HG03196 (cell line): ENCODE measurements at regions not wholly inside any gene's neighbourhood (a gene's known extent, or its start where the extent isn't known, plus 50 kb on each side); places are given as distances from the start of the nearest gene placed in this dataset.
"Not testable (repeated sequence)": the region's sequence is repeated elsewhere in the genome, so short reads cannot be mapped to it uniquely, and the experiment has no call there.

Experiments used
- ATAC-seq: cut with Tn5 transposase; IDR thresholded peaks from one replicate; pipeline ENCODE4 v1.9.1; 2021; ENCODE audit not compliant: unreplicated experiment

DNA sequence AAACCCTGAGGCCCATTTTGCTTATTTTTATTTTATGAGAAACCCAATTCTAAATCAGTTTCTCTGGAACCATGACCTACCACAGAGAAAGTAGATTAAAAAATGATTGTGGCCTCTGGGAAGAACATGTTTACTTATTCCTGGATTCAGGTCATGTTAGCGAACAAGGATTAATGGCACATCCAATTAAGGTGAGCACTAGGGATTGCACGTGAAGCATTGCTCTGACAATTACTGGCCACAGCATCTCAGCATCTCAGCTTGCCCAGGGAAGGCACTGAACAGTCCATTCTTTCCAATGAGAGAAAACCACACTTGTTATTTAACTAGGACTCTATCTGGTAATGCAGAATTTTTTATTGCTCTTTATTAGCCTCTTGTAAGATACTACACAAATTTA is 119.8 kb downstream of the ZNF330 start:
- ATAC-seq = no peak

DNA sequence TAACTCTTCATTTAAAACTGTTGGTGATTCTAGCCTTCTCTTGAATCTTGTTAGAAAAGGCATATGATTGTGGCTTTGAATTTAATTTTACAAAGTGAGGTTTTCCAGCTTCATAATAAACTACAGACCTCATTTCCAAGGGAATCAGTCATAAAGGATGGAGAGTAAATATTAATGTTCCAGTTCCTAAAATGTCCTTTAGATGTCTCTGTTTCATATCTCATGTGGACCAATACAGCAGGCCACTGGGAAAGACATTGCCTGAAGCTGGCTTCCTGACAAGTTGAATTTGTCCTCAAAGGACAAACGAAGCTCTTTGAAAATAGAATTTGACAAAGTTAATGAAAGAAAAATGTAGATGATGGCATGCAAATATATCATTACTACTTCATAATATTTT is 125.4 kb downstream of the ZNF330 start:
- ATAC-seq = no peak

DNA sequence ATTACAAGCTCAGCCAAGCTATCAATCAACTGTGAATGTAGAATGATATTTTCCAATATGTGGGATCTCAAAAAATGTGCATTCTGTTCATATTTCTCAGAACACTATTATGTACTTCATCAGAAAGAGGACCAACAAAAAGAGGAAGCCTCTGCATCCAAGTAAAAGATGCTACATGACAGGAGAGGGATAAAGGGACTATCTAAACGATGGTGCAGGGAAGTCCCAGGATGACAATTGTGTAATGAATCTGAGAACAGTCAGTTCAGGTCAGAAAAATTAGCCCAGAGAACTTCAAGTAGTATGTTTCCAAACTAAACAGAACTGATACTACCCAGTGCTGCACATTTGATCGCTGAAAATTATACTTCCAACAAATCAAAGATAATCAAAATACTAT is 127.0 kb downstream of the ZNF330 start:
- ATAC-seq = no peak

DNA sequence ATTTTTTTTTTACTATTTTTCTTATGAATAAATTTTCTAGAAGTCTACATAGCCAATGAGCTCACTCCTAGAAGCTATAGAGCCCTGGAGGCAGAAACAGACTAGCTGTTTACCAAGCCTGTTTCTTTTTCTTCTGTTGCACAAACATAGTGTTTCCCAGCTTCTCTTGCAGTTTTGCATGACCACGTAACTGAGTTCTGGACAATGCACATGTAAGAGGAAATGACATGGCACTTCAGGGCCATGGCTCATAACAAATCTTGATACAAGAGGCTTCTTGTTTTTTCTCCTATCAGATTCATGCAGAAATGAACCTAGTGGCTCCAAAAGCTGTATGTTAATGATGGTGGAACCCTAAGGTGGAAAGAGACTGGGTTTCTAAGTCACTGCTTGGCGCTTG is 127.4 kb downstream of the ZNF330 start:
- ATAC-seq = no peak

DNA sequence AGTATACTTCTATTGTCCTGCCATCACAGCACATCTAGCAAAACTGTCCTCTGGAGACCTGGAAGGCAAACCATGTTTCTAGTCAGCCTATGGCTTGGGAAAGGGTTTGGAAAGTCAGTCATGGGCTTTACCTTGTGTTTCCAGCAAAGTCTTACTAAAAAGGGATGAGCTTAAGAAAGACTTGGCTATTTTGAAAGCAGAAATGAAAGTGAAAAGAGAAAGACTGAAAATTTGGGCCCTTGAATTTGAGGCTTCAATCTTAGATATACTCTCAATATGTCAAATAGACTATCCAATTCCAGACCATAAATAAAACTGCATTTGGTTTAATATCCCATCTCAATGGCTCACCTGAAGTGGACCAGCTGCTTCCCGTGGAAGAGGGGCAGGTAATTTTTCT is 127.9 kb downstream of the ZNF330 start:
- ATAC-seq = no peak

DNA sequence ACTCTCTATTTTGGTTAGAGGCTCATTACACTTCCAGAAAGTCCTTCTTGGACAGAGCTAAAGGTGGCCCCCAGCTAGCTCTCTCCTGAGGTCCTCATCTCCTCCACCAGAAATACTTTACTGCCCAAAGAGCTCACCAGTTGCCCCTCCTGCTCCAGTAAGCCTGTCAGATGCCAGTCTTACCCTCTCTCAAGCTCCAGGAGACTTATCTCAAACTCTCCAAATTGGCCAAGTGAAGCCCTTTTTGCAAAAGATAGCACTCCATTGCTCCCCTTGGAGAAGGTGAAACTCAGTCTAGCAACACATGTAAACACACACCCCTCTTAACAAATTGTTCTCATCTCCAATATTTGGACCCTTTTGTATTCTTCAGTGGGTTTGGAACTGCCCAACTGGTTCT is 128.5 kb downstream of the ZNF330 start:
- ATAC-seq = no peak

DNA sequence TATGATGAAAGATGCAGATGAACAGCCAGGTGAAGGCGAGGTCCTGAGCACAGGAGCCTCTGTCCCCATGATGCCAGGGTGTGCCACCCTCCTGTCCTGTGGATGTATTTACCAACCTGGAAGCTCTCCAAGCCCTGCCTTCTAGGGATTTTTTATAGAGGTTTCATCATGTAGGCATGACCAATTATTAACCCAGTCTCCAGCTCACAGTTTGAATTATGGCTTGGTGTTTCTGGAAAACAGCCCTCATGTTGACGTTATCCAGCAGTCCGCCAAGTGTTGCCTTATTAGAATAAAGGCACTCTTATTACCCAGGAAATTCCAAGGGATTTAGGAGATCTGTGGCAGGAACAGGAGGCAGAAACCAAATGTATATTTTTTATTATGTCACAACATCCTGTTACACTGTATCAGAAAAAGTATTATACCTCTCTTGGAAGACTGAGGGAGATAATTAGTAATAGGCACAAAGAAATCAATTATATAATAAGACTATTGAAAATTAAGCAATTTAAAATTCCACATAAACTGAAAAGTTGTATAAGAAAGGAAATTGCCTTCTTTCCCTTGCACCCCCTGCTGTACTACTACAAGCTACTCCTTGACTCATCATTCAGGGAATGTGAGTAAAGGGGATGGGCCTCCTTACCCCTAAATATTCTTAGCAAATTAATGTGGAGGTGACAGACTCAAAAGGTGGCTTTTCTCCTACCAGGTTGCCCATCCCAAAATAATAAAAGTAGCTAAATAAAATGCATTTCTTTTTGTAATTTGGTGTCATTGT is 129.6 kb downstream of the ZNF330 start:
- no peak for ATAC-seq

DNA sequence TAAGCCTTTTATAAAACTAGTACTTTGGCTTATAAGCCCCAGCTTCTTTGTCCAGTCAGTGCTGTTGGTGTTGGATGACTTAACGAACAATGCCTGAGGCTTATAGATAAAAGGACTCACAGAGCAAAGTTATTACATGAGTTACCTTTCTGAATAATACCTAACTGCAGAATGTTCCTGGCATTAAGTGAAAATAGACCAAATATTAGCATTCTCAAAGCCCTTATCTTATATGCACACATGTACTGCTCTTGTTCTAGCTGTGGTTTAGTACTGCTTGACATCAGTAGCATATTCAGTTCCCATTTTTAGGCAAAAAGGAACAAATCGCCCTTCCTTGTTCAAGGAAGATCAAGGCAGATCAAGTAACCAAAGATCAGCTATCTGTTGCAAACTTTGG is 131.6 kb downstream of the ZNF330 start:
- no peak for ATAC-seq

DNA sequence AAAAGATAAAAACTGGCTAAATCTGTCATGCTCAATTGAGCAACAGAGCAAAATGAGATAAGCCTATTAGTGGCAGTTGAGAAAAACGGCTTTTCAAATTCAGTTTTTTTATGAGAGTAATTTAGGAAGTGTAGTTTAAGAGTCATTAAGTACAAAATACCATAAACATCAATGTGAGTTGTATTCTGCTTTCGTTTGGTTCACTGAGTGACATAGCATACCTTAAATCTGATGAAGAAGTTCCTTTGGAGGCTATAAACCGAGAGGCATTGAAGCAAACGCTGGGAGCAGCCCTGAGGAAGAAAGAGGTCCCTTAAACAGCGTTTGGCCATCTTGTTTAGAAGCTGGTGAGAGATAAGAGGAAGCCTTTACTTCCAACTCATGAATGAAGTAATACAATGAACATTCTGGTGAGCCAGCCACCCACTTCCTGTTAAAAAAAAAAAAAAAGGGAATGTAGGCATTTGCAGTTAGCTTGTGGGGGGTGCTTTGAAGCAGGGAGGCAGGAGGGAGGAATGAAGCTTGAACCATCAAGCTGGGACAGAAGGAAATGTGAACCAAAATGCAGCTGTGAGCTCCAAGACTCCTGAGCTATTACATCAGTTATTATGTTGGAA is 132.3 kb downstream of the ZNF330 start:
- ATAC-seq = no peak

DNA sequence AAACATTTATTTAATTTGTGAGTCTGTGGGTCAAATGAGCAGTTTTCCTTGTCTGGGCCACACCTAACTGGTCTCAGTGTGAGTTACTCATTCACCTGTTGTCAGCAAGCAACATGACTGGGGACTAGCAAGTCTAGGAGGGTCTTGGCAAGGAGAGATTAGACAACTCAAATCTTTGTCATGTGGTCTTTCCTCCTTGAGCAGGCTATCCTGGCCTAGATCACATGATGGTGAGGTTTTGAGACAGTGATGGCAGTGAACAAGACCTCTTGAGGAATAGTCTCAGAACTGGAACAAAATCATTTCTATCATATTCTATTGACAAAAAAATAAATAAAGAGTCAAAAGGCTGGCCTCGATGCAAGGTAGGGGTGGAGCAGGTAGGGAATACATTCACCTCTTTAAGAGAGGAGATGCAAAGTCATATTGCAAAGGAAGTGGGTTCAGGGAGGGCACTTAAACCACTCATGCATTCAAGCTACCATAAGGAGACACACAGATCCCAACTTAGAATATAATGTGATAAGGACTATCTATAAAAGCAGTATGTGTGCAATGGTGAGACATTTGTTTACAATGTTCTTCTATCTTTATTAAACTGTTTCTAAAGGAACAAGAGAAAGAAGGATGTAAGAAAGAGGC is 135.7 kb downstream of the ZNF330 start:
- ATAC-seq = no peak

DNA sequence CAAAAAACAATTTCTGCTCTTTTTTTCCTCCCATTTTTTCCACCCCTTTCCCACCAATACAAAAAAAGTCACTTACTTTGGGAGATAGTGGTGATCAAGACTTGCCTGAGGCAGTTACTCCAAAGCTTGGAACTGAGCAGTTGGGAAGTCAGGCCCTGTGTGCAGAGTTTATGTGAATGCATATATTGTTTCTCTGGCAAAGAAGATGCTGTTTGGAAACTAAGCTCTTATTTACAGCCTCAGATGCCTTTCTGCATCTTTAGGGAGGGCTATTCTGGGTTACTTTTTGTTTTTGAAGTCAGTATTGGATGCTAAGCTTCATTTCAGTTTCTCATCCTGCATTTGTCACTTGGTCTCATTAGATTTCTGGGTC is 136.3 kb downstream of the ZNF330 start:
- ATAC-seq = no peak

DNA sequence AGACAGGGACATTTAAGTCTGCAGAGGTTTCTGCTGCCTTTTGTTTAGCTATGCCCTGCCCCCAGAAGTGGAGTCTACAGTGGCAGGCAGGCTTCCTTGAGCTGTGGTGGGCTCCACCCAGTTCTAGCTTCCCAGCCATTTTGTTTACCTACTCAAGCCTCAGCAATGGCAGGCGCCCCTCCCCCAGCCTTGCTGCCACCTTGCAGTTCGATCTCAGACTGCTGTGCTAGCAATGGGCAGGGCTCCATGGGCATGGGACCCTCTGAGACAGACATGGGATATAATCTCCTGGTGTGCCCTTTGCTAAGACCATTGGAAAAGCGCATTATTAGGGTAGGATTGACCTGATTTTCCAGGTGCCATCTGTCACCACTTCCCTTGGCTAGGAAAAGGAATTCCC is 147.5 kb downstream of the ZNF330 start:
- ATAC-seq = not testable (repeated sequence)

DNA sequence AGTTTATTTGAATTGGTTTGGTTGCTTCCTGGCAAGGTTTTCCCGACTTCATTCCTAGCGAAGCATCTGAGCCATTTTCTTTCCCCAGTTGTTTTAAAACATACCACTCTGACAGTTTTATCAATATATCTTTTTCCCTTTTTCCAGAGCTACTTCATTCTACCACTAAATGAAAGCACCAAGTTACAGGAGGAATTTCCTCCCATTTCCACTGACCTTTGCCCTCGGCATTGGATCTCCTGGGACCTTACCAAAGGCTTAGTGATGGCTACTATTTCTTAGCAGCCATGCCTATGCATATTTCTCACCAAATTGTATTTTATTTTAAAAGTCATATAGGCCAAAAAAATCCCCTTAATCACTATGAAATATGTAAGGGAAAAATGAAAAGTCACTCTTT is 150.5 kb downstream of the ZNF330 start:
- no peak for ATAC-seq

DNA sequence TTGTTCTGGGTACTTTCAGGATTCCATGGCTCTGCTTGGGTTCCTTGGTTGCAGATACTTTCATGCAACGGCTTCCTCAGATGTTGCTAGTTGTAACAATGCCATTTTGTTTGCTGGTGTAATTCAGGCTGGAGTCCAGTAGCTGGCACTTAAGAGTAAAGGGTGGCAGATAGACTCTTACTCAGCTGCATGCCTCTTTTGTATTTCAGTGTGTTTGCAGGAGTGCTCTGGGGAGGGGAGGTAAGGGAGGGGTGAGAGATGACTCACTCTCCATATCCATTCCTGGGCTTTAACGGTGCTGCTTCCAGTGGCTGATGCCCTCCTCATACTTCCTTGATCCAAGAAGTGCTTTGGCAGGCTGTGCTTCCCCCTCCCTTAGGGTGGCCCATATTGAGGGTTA is 155.2 kb downstream of the ZNF330 start:
- ATAC-seq = no peak

DNA sequence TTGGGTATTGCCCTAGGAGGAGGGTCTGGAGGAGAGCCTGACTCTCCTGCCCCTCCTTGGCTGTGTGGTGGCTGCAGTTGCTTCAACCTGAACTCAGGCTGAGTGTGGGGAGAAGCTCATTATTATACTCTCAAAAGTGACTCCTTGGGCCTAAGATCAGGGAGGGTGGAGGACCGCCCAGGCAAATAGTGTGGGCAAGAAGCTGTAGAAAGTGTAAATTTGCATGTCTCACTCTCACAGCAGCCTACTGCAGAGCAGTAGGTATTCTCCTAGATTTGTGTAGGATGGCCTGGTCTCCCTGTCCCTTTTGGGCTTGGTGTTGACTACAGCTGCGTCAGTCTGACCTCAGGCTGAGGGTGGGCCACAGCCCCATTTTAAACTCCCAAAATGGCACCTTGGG is 156.1 kb downstream of the ZNF330 start:
- no peak for ATAC-seq

DNA sequence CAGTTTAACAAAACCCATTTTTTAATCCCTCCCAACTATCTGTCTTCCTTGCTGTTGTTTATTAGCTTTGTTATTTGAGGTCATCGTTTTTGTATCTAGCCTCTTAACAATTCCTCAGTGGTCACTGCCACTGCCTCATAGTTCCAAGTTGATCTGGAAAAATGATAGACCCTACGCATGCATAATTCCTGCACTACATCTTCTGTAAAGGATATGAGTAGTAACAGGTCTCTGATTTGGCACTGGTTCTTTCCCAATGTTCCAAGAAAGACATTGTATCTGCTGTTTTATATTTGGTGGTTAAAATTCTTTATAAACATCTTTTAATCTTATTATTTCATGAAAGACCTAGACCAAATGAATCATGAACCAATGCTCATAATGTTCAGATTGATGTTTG is 166.6 kb downstream of the ZNF330 start:
- ATAC-seq = no peak

DNA sequence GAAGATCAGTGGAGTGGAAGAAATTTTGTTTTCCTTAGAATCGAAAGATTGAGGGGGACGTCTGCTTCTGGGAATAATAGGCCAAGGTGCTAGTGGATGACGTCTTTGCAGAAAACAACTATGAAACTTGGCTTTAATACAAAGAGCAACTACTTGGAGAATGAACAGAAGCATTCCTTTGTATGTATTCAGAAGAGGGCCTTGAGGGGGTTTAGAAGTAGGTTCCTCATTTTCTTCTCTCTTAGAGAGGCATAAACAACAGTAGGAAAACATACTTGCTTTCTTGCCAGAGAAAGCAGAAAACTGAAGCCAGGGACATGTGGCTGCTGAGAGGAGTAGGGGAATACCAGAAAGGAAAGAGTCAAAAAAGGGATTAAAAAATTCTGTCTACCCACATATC is 167.8 kb downstream of the ZNF330 start:
- ATAC-seq = no peak

DNA sequence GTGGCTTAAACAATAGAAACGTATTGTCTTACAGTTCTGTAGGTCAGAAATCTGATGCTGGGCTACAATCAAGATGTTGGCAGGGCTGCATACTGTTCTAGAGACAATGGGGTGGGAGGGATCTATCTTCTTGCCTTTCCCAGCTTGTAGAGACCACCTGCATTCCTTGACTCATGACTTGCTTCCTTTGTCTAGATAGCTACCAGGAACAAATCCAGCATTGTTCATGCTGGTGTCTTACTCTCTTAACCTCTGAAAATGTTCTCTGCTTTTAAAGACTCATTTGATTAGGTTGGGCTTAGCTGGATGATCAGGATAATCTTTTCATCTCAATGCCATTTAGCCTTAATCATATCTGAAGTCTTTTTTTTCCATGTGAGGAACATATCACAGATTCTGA is 169.0 kb downstream of the ZNF330 start:
- ATAC-seq = no peak

DNA sequence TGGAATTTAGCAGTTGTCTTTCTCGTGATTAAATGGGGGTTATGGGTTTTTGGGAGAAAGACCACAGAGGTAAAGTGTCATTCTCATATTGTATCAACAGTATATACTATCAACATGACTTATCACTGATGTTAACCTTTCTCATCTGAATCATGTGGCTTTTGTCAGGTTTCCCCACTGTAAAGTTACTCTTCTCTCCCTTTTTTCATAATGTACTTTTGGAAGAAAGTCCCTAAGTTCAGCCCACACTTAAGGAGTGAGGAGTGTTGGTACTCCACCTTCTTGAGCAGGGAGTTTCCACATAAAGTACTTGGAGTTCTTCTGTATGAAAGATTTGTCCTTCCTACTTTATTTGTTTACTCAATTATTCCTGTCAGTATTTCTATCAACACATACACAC is 169.9 kb downstream of the ZNF330 start:
- no peak for ATAC-seq

DNA sequence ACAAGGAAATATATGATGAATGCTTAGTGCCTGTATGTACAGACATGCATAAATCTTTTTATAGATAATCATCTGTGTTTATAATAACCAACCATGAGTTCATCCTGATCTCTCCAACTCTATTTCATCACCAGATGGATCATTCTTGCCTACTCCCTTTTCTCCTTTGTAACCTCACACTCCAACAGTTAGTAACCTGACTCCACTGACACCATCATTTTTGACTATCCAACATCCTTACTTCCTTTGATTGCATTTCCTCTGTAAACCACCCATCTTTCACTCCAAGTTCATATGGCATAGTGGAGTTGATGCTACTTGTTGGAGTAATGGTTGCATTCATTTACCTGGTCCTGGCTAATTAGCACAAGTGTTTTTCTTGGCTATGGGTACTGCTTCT is 170.6 kb downstream of the ZNF330 start:
- ATAC-seq = no peak

DNA sequence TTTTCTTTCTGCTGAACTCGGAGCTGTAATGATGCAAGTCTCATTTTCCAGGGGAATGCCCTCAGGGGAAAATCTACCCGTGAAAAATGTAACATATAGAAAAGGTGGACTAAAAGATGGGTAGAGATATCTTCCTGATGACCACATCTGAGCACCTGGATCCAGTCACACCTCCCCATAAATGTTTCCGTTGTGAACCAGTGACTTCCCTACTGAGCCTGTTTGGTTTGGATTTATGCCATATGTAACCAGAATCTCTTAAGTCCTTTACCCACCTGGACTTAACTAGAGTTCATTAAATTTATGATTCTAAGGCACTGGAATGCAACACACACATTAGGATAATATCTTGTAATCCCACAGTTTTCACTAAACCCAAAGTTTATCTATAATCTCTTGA is 171.1 kb downstream of the ZNF330 start:
- ATAC-seq = no peak

DNA sequence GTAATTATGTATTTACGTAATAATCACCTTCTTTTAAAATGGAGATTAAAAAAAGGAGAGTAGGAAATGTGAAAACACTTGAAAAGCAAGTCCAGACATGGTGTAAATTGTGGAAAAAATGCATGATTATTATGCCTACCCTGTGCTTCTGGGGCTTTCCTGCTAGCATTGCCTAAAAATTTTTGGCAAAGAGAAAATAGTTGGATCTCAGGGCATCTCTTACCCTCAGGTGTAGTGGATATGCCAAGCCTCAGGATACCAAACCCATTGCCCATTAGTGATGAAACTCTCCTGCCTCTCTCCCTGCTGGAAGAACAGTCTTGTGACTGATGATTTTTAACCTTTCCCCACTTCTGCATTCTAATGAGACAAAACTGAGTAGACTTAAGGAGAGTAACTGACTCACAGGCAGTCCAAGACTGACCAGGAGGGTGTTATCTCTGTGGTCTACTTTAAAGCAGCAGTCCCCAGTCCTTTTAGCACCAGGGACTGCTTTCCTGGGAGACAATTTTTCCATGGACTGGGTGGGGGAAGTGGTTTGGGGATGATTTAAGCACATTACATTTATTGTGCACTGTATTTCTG is 174.6 kb downstream of the ZNF330 start:
- no peak for ATAC-seq
